ENCODE measurements at regions not wholly inside any gene's neighbourhood (a gene's known extent, or its start where the extent isn't known, plus 50 kb on each side); places are given as distances from the start of the nearest gene placed in this dataset.
A peak's percentile ranks its signal among the peaks of the same experiment; 100 is the strongest.

- Histone ChIP-seq H3K4me1 (no peaks in the 10 kb centered on the region), H3K4me3 (no peak overlapping the region), H3K36me3 (no peaks in the 10 kb centered on the region), H3K9me3 (no peaks in the 10 kb centered on the region), H3K27ac (no peak overlapping the region), H3K27me3 (no peaks in the 10 kb centered on the region)
- no peak for TF ChIP-seq CTCF (IDR thresholded peaks at IDR 0.05)
- no peak for DNase-seq
- intact Hi-C loops (cut with DNase I; ENCODE audit: low total_unique reads) = no loop called here
Observed at GRCh38 chr14:23722675-23723074, 86.5 kb downstream of the DHRS2 start.

- no peaks in the 10 kb centered on the region for H3K36me3 ChIP-seq
- H3K27me3 ChIP-seq = no peaks in the 10 kb centered on the region
- DNase-seq = no peak
- no peaks in the 10 kb centered on the region for H3K9me3 ChIP-seq
- no peak for TF ChIP-seq CTCF (IDR thresholded peaks at IDR 0.05)
- H3K27ac ChIP-seq = no peak overlapping the region
- H3K4me3 ChIP-seq = no peak overlapping the region
- no peaks in the 10 kb centered on the region for H3K4me1 ChIP-seq
- intact Hi-C loops (cut with DNase I; ENCODE audit: low total_unique reads) = no loop called here
Observed at GRCh38 chr14:23723911-23724310, 87.7 kb downstream of the DHRS2 start.

- Histone ChIP-seq H3K4me1 (no peaks in the 10 kb centered on the region), H3K36me3 (no peaks in the 10 kb centered on the region), H3K4me3 (no peak overlapping the region), H3K27ac (no peak overlapping the region), H3K27me3 (no peaks in the 10 kb centered on the region), H3K9me3 (no peaks in the 10 kb centered on the region)
- no peak for TF ChIP-seq CTCF (IDR thresholded peaks at IDR 0.05)
- no peak for DNase-seq
- intact Hi-C loops (cut with DNase I; ENCODE audit: low total_unique reads) = no loop called here
Observed at GRCh38 chr14:23725528-23725927, 89.4 kb downstream of the DHRS2 start.

GRCh38 chr14:23725980-23726710 lies 90.0 kb downstream of the DHRS2 start:
- intact Hi-C loops (cut with DNase I; ENCODE audit: low total_unique reads) = no loop called here

GRCh38 chr14:23727566-23728335 lies 91.6 kb downstream of the DHRS2 start:
- TF ChIP-seq CTCF (IDR thresholded peaks at IDR 0.05) = peak; percentile 7 to 10
- H3K27me3 ChIP-seq = no peaks in the 10 kb centered on the region
- H3K9me3 ChIP-seq = no peaks in the 10 kb centered on the region
- H3K4me1 ChIP-seq = no peaks in the 10 kb centered on the region
- intact Hi-C loops (cut with DNase I; ENCODE audit: low total_unique reads) = no loop called here
- DNase-seq = no peak
- H3K27ac ChIP-seq = no peak overlapping the region
- H3K4me3 ChIP-seq = no peak overlapping the region
- H3K36me3 ChIP-seq = no peaks in the 10 kb centered on the region

More at GRCh38 chr14:23725980-23726710, 90.0 kb downstream of the DHRS2 start:
- no peaks in the 10 kb centered on the region for H3K27me3 ChIP-seq
- DNase-seq = no peak
- no peak overlapping the region for H3K27ac ChIP-seq
- no peaks in the 10 kb centered on the region for H3K9me3 ChIP-seq
- TF ChIP-seq CTCF (IDR thresholded peaks at IDR 0.05) = no peak
- no peaks in the 10 kb centered on the region for H3K36me3 ChIP-seq
- no peak overlapping the region for H3K4me3 ChIP-seq
- no peaks in the 10 kb centered on the region for H3K4me1 ChIP-seq
